ENCODE measurements at regions not wholly inside any gene's neighbourhood (a gene's known extent, or its start where the extent isn't known, plus 50 kb on each side); places are given as distances from the start of the nearest gene placed in this dataset.

GRCh38 chr13:59584761-59585670 lies 578.7 kb downstream of the DIAPH3 start:
- H3K27ac ChIP-seq = no peak overlapping the region
- TF ChIP-seq CTCF (IDR thresholded peaks at IDR 0.05; ENCODE audit: low read depth, low read length) = no peak
- no peaks in the 10 kb centered on the region for H3K36me3 ChIP-seq
- H3K4me1 ChIP-seq (ENCODE audit: low read depth) = peaks cover 9% of the 10 kb centered on the region
- no peak overlapping the region for H3K4me3 ChIP-seq
- no peak for DNase-seq (ENCODE audit: low read depth in 1 of 2, low spot score in 1 of 2)
- H3K27me3 ChIP-seq = no peaks in the 10 kb centered on the region
- no peaks in the 10 kb centered on the region for H3K9me3 ChIP-seq (ENCODE audit: low read depth)

GRCh38 chr13:59587030-59587429 lies 576.7 kb downstream of the DIAPH3 start:
- Histone ChIP-seq H3K27ac (no peak overlapping the region), H3K9me3 (ENCODE audit: low read depth) (no peaks in the 10 kb centered on the region), H3K27me3 (no peaks in the 10 kb centered on the region), H3K36me3 (no peaks in the 10 kb centered on the region), H3K4me1 (ENCODE audit: low read depth) (peaks cover 9% of the 10 kb centered on the region), H3K4me3 (no peak overlapping the region)
- TF ChIP-seq CTCF (IDR thresholded peaks at IDR 0.05; ENCODE audit: low read depth, low read length) = no peak
- no peak for DNase-seq (ENCODE audit: low read depth in 1 of 2, low spot score in 1 of 2)

- TF ChIP-seq CTCF (IDR thresholded peaks at IDR 0.05; ENCODE audit: low read depth, low read length) = no peak
- Histone ChIP-seq H3K9me3 (ENCODE audit: low read depth) (no peaks in the 10 kb centered on the region), H3K4me1 (ENCODE audit: low read depth) (peaks cover 9% of the 10 kb centered on the region), H3K27me3 (no peaks in the 10 kb centered on the region), H3K4me3 (no peak overlapping the region), H3K27ac (no peak overlapping the region), H3K36me3 (no peaks in the 10 kb centered on the region)
- no peak for DNase-seq (ENCODE audit: low read depth in 1 of 2, low spot score in 1 of 2)
Observed at GRCh38 chr13:59587971-59588716, 575.6 kb downstream of the DIAPH3 start.

- H3K4me3 ChIP-seq = no peak overlapping the region
- no peak for TF ChIP-seq CTCF (IDR thresholded peaks at IDR 0.05; ENCODE audit: low read depth, low read length)
Observed at GRCh38 chr13:59588717-59589067, 575.0 kb downstream of the DIAPH3 start.

GRCh38 chr13:59601993-59602392 lies 561.7 kb downstream of the DIAPH3 start:
- Histone ChIP-seq H3K36me3 (no peaks in the 10 kb centered on the region), H3K27me3 (no peaks in the 10 kb centered on the region), H3K4me3 (no peak overlapping the region), H3K4me1 (ENCODE audit: low read depth) (no peaks in the 10 kb centered on the region), H3K27ac (no peak overlapping the region), H3K9me3 (ENCODE audit: low read depth) (no peaks in the 10 kb centered on the region)
- DNase-seq (ENCODE audit: low read depth in 1 of 2, low spot score in 1 of 2) = peak in 1 of 2 donors; percentile 36
- TF ChIP-seq CTCF (IDR thresholded peaks at IDR 0.05; ENCODE audit: low read depth, low read length) = no peak

More at GRCh38 chr13:59588717-59589067, 575.0 kb downstream of the DIAPH3 start:
- no peak for DNase-seq (ENCODE audit: low read depth in 1 of 2, low spot score in 1 of 2)
- peaks cover 9% of the 10 kb centered on the region for H3K4me1 ChIP-seq (ENCODE audit: low read depth)
- H3K9me3 ChIP-seq (ENCODE audit: low read depth) = no peaks in the 10 kb centered on the region
- H3K27me3 ChIP-seq = no peaks in the 10 kb centered on the region
- no peaks in the 10 kb centered on the region for H3K36me3 ChIP-seq
- H3K27ac ChIP-seq = no peak overlapping the region
